ENCODE measurements at regions not wholly inside any gene's neighbourhood (a gene's known extent, or its start where the extent isn't known, plus 50 kb on each side); places are given as distances from the start of the nearest gene placed in this dataset.
A peak's percentile ranks its signal among the peaks of the same experiment; 100 is the strongest.

GRCh38 chr2:19776941-19777514 is 124.8 kb downstream of the TTC32 start:
- DNase-seq, result no peak

DNA sequence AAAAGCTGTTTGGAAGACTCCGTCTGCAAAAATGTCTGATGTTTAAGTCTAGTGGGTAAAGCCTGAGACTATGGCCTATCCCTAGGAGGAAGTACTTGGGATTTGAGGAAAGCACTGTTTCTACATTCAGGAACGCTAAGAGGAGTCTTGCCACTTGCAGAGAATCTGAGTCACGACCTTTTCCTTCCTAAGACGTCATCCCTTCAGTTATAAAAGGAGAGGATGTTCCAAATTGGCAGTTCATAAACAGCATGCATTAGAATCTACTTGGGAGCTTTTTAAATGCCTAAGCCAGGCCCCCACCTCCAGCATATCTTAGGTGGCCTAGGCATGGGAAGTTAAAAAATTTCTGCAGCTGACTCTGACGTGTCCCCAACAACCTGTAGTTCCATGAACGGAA is 125.9 kb downstream of the TTC32 start:
- DNase-seq, result no peak

GRCh38 chr2:19775315-19775714 is 126.5 kb downstream of the TTC32 start:
- DNase-seq, result peak; percentile 49

- peak; percentile 80 for DNase-seq
Measured at GRCh38 chr2:19774805-19775176, 127.0 kb downstream of the TTC32 start.

DNA sequence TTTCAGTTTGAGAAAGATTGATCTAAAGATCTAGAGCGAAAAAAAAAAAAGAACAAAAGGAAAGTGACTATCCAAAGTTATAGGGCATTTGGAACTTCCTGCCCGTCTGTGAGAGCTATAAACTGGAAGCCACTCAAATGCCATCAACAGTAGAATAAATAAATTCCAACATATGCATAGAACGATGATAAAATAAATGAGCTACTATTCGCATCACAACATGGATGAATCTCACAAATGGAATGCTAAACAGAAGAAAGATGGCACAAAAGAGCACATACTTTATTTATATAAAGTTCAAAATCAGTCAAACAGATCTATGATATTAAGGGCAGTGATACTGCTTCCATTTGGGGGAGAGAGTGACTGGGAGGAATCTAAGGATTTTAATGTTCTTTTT is 128.8 kb downstream of the TTC32 start:
- no peak for DNase-seq

- no peak for DNase-seq
Measured at GRCh38 chr2:19769513-19769912, 132.3 kb downstream of the TTC32 start.

DNA sequence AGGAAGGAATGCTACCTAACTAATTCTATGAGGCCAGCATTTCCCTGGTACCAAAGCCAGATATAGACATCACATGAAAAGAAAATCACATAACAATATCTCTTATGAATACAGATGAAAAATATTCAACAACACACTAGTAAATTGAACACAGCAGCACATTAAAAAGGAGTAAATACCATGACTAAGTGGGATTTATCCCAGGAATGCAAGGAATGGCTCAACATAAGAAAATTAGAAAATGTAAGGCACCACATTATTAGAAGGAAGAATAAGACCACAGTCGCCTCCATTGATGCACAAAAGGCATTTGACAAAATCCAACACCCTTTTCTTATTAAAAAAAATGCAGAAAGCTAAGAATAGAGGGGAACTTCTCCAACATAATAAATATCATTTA is 133.9 kb downstream of the TTC32 start:
- no peak for DNase-seq

DNA sequence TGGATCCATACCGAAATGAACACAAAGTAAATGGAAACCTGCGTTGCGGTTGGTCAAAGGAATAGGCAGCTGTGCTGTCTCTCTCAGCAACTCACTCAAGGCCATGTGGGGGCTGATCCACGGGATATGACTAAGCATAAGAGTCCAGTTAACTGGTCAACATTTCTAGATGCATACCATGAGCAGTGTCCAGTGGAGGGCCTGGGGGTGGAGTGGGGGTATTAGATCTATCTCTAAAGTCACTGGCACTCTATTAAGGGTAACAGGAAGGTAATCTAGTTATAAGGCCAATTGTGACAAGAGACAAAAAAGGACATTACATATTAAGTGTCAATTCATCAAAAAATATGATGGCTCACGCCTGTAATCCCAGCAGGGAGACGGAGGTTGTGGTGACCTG is 136.8 kb downstream of the TTC32 start:
- DNase-seq, result no peak

DNA sequence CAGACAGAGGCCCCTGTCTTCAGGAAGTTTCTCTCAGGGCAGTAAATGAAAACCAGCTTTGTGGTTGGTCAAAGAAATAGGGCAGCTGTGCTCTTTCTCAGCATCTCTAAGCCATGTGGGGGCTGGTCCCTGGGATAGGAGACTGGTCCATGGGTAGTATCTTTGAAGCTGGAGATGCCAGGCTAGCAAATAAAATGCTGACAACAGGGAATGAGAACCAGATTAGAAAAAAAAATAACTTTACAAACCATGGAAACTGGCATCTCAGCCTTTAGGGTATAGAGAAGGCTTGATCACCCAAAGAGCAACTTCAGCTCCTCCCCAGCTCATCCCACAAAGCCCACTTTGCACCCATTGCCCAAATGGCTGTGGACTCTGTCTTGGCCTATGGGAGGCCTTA is 138.1 kb downstream of the TTC32 start:
- no peak for DNase-seq

DNA sequence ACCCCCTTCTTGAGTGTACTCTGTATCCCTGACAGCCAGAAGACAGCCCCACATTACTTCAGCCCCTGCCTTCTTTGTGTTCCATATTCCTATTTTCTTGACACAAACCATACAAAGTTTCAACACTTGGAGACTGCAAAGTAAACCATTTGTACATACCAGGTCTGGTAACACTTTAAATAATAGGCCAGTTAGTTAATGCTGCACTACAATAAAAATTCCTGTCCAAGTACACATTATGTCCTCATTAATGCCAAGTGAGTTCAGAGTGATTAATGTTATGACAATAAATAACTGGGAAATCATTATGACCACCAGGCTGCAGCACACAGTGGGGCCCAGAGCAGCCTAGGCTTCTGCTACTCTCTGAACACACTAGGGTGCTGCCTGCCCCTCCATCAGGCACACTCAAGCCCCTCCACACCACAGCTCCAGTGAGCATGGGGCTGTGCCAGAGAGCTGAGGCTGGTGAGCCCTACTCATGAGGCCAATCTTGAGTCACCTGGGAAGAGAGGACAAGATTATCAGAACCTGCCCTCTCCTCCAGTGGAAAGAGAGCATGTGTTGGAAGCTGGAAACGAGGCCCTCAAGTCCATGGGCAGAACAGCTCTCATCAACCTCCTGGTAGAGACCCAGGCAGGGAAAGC is 138.7 kb downstream of the TTC32 start:
- DNase-seq, result no peak

- DNase-seq, result no peak
Measured at GRCh38 chr2:19762142-19762541, 139.6 kb downstream of the TTC32 start.

GRCh38 chr2:19759880-19760279 is 141.9 kb downstream of the TTC32 start:
- peak; percentile 51 for DNase-seq

- DNase-seq, result no peak
Measured at GRCh38 chr2:19758658-19759057, 143.1 kb downstream of the TTC32 start.

- no peak for DNase-seq
Measured at GRCh38 chr2:19757586-19757985, 144.2 kb downstream of the TTC32 start.

- DNase-seq, result no peak
Measured at GRCh38 chr2:19754907-19755306, 146.9 kb downstream of the TTC32 start.

DNA sequence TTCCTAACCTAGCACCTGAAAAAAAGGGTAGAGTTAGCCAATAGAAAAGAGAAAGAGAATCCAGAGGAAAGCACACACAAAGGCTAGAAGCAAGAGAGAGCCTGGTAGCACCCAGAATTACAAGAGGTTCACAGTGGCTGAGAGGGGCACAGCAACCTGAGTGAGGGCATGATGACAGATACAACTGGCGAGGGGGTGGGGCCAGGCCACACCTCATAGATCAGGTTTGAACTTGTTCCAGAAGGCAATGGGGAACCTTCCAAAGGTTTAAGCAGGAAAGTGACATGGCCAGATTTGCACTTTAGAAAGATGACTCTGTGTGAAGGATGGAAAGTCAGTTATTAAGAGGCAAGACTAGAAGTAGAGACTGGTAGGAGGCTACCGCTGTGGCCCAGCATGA is 148.0 kb downstream of the TTC32 start:
- DNase-seq, result no peak

- DNase-seq, result peak; percentile 34
Measured at GRCh38 chr2:19753314-19753713, 148.5 kb downstream of the TTC32 start.

DNA sequence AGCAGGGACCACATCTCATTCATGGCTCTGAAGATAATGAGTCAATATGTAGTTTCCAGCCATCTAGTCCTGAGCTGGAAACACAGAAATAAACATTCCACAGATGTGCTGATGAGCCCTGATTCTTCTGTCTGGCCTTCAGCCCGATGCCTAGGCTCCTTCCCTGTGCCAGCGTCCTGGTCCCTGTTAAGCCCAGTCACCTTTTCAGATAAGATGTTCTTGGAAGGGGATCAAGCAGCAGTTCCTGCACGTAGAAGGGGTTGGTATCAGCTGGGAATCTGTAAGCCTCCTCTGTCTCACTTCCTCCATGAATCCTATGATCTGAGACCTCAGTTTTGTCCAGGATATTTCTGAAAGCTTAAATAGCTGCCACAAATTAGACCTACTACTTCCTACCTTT is 149.3 kb downstream of the TTC32 start:
- no peak for DNase-seq

GRCh38 chr2:19751631-19752030 is 150.2 kb downstream of the TTC32 start:
- peak; percentile 41 for DNase-seq

- DNase-seq, result no peak
Measured at GRCh38 chr2:19750136-19750535, 151.6 kb downstream of the TTC32 start.

DNA sequence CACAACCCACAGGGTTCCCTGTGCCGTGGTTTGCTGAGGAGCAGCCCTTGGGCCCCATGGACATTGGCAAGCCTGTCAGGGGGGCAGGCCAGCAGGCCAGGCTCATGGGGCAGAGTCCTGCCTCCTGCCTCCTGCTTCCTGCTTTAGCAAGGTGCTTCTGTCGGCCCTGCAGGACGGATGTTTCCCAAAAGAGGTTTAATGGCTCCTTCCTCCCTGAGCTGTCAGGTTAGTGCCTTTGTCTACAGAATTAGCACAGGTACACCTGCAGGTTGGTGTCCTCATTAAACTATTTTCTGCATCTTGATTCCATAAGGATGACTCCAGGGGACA is 152.3 kb downstream of the TTC32 start:
- no peak for DNase-seq

DNA sequence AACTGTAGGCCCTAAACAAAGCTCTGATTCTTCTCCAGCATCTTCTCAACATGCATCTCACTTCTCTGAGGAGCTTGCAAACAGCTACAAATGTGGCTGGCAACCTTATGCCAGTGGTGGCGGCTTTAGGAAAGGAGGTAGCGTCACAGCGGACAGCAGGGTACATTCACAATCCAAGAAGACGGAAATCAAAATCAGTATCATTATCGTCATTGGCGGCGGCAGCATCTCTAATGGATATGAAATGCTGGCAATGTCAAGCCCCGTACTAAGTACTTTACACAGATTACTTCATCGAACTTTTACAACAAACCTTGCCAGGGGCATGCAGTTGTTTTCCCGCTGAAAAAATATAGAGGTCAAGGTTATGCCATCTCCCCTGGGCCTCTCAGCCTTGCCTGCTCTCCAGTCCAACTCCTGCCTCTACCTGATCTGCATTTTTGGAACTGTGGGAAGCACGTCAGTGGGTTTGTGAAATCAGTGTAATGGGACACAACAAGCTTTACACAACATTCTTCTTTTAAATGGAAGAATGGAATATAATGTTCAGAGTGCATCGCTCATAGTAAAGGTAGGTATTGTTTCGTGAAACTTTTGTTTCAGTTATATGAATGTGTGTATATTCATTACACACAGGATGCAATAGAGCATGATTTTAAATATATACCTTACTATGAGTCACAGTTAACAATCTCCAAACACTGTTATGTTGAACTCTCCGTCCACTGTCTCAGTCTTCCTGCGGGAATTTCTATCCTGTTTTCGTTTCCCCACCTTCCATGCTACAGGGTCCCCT is 152.9 kb downstream of the TTC32 start:
- DNase-seq, result no peak

DNA sequence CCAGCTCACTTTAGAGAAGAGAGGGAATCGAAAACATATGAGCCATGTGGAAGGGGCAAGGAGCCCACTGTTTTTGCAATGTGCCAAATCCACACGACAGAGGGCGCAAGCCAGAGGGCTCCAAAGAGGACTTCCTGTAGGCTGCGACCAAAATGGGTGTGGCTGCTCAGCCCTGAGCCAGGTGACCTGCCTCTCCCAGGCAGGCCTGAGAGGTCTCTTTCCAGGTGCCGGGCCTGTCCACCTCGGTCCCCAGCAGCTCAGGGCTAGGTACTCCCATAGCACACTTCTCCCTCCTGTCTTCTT is 153.8 kb downstream of the TTC32 start:
- DNase-seq, result no peak

- no peak for DNase-seq
Measured at GRCh38 chr2:19747310-19748072, 154.3 kb downstream of the TTC32 start.
